ENCODE measurements at regions not wholly inside any gene's neighbourhood (a gene's known extent, or its start where the extent isn't known, plus 50 kb on each side); places are given as distances from the start of the nearest gene placed in this dataset.

- no peak for TF ChIP-seq CTCF (IDR thresholded peaks at IDR 0.05)
These were observed 203.6 kb downstream of the EDEM1 start for GRCh38 chr3:5390936-5391625.

- no peak for TF ChIP-seq CTCF (IDR thresholded peaks at IDR 0.05)
These were observed 213.5 kb downstream of the EDEM1 start for GRCh38 chr3:5401002-5401401.

- no peak for TF ChIP-seq CTCF (IDR thresholded peaks at IDR 0.05)
These were observed 217.2 kb downstream of the EDEM1 start for GRCh38 chr3:5404718-5405117.

GRCh38 chr3:5411786-5412185 lies 224.3 kb downstream of the EDEM1 start:
- no peak for TF ChIP-seq CTCF (IDR thresholded peaks at IDR 0.05)

GRCh38 chr3:5423076-5423475 lies 235.6 kb downstream of the EDEM1 start:
- TF ChIP-seq CTCF (IDR thresholded peaks at IDR 0.05), result no peak

- no peak for TF ChIP-seq CTCF (IDR thresholded peaks at IDR 0.05)
These were observed 236.0 kb downstream of the EDEM1 start for GRCh38 chr3:5423523-5423922.

- TF ChIP-seq CTCF (IDR thresholded peaks at IDR 0.05), result no peak
These were observed 237.9 kb downstream of the EDEM1 start for GRCh38 chr3:5425371-5425770.
